ENCODE measurements at regions not wholly inside any gene's neighbourhood (a gene's known extent, or its start where the extent isn't known, plus 50 kb on each side); places are given as distances from the start of the nearest gene placed in this dataset.

DNA sequence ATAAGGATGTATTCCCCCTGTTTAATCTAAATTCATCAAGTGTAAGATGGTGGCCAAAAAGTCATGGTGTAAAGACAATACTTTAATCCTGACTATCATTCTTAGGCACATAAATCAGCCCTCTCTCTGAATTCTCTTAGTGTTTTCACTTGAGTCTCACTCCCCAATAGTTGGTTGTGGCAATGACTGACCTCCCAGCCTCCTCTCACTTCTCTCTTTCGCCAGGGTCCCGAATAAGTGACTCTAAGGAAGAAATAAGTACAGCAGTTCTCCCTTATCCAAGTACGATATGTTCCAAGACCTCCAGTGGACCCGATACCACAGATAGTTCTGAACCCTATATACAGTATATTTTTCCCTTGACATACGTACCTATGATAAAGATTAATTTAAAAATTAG lies 335.3 kb downstream of the MAF start:
- no peak for DNase-seq (ENCODE audit: low read depth in 2 of 2)

DNA sequence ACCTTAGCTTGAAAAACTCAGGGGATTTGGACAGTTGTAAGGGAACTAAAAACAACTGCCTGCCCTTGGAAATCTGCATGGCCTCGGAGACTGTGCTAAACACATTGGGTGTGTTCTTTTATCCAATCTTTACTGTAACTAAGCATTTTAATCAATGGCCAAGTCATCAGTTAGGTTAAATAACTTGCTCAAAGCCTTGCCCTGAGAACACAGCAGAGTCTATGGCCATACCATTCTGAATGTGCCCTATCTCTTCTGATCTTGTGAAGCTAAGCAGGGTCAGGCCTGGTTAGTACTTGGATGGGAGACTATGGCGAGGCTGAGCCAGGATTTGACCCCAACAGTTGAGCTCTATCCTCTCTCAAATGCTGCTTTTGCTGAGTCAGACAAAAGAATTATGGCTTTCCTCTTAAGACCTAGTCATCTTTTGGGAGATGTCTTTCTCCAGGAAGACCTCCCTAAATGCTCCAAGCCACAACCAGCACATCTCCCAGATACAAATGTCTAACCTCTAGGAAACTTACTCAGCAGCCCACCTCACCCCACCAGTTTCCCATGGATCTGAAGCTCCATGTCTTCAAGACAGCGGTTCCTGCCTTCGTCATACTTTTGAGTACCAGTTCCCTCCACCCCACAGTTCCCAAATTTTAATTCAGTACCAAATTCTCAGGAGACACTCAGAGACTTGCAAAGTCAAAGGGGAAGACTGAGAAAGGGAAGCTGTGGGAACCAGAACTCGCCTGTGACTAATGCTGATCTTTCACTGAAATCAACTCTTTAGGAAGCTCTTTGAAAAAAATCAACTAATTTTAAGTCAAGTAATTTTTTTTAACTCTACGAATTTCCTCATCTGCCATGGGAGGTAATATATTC lies 336.1 kb downstream of the MAF start:
- no peak for DNase-seq (ENCODE audit: low read depth in 2 of 2)

DNA sequence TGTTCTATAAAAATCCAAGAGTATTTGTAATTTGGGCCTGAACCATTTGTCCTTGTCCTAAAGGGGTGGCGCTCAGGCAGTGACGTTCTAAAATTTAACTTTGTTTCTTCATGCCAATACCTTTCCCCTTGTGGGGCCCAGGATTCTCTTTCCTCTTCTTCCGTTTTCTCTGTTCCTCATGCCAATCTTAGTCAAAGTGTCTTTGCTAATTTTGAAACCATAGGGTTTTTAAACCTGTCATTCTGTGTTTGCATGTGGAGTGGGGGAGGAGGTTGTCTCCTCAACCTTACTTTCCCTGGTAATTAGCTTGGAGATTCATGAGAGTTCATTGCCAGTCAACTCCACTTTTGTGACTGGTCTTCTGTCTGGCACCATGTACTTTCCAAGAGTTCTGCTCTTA lies 337.1 kb downstream of the MAF start:
- no peak for DNase-seq (ENCODE audit: low read depth in 2 of 2)

Data from stimulated activated CD8-positive, alpha-beta memory T cell treated with anti-CD3 and anti-CD28 coated beads, Interleukin-2, amount 100 ng/mL, for 1 hour (primary cell).